GM12892 (cell line): ENCODE measurements at regions not wholly inside any gene's neighbourhood (a gene's known extent, or its start where the extent isn't known, plus 50 kb on each side); places are given as distances from the start of the nearest gene placed in this dataset.

Experiments used
- POLR2A ChIP-seq: IDR thresholded peaks from 2 replicates; pipeline ENCODE4 v1.6.1; 2011; ENCODE audit warnings: low read depth, low read length, control low read depth
- TAF1 ChIP-seq: IDR thresholded peaks from 2 replicates; pipeline ENCODE4 v1.6.1; 2011; ENCODE audit warnings: low read depth, mild to moderate bottlenecking, control low read depth, low read length, borderline replicate concordance

GRCh38 chr2:198340846-198341245 lies 536.5 kb downstream of the PLCL1 start:
- TF ChIP-seq POLR2A (no peak), TAF1 (no peak)
